ENCODE measurements at regions not wholly inside any gene's neighbourhood (a gene's known extent, or its start where the extent isn't known, plus 50 kb on each side); places are given as distances from the start of the nearest gene placed in this dataset.

- no peak for DNase-seq
These were observed 643.8 kb downstream of the SORCS1 start for GRCh38 chr10:106520698-106521097.

DNA sequence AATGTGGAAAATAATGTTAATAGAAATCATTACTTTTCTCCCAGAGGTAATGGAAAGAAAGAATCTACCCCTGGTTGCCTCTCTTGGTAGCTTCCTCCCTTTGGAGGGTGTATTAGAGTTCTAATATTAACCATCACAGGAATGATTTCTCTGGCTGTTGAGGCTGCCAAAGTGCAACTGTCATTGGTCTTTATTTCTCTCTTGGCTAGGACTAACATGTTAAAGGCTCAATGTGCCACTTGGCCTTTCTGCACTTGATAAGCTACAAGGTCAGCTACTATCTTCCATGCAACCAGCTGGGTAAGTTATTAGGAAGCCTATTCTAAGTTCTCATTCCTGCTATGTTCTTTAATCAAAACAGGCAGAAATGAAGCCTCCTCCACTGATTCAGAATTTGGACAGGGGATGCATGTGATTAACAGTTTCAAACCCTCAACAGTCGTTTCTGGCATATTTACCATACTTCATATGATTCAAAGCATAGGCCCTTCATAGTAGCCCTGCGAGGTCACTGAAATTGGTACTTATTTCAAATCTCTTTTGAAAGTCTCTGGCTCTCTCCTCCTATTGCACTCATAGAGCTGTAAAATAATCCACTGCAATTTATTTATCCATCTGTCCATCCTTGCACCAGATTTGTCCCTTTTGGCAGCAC lies 645.0 kb downstream of the SORCS1 start:
- no peak for DNase-seq

DNA sequence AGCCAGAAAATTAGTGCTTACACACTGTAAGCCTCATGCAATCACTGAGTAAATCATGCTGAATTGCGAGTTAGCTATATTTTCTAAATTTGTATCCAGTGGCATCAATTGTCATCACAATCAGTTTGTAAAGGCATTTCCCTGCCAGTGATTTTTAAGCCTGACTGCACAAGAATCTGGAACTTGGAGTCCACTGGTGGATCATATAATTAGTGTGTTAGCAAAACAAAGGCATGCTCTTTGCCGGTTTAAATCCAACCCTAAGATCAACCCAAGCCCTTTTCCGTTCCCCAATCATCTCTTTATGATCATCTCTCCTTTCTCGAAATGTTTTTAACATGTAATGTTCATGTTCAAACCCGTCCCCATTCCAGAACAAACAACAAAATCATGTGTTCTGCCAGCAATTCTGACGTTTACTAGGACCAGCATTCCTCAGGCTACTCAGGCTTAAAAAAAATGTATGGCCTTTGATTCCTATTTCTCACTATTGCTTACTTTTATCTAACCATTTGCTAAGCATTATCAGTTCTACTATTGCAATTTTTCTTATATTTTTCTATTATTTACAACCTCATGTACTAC lies 649.2 kb downstream of the SORCS1 start:
- no peak for DNase-seq

DNA sequence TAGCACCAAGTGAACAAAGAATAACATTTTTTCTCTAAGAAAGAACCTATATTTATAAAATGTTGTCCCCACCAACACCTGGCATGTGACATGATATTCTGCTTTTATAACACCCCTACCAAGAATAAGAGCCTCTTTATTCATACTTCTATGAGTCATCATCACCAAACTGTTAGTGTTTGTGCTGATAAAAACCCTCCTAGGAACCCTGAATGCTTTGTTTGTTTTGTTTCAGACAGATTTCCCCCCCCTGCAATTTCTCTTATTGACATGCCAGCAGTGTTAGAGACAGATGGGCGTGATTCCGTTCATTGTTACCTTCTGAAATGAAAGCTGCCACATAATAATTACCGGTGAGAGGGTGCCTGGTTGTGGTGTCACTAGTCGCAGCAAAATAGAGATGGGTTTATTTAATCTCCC lies 651.1 kb downstream of the SORCS1 start:
- DNase-seq = no peak

DNA sequence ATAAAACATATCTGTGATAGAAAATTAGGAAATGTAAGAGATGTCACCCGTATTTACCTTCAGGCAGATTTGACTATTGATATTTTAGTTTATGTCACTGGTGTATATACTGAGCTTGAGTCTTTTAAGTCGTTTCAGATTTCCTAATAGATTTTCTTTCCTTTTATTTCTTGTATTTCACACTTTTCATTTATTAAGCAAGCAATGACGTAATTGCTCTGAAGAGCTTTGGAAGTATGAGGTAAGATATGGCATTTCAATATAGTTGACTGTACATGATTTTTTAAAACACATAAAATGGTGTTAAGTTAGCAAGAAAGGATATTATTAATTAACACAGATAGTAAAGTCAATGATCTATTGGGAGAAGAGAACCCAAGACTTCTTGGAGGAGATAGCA lies 652.6 kb downstream of the SORCS1 start:
- DNase-seq = no peak

- no peak for DNase-seq
These were observed 655.6 kb downstream of the SORCS1 start for GRCh38 chr10:106508950-106509349.

GRCh38 chr10:106506526-106507283 lies 657.8 kb downstream of the SORCS1 start:
- no peak for DNase-seq

GRCh38 chr10:106504536-106504935 lies 660.0 kb downstream of the SORCS1 start:
- no peak for DNase-seq

DNA sequence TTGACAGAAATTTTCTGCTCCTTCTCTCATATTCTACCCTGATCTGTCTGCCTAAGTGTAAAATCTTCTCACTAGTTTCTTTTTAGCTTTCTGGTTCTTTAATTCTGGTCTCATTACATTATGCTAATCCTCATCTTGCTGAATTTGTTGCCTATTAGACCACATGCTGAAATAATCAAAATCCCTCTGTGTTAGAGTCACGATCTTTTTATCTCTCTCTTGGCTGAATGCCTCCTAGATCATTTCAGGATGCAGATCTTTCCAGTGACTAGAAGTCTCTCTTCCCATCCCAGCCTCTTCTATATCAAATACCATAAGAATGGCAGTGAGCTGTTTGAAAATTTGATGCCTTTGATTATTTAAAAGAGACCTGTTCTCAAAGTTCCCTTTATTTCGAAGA lies 661.9 kb downstream of the SORCS1 start:
- no peak for DNase-seq

- DNase-seq = no peak
These were observed 663.5 kb downstream of the SORCS1 start for GRCh38 chr10:106500925-106501525.

DNA sequence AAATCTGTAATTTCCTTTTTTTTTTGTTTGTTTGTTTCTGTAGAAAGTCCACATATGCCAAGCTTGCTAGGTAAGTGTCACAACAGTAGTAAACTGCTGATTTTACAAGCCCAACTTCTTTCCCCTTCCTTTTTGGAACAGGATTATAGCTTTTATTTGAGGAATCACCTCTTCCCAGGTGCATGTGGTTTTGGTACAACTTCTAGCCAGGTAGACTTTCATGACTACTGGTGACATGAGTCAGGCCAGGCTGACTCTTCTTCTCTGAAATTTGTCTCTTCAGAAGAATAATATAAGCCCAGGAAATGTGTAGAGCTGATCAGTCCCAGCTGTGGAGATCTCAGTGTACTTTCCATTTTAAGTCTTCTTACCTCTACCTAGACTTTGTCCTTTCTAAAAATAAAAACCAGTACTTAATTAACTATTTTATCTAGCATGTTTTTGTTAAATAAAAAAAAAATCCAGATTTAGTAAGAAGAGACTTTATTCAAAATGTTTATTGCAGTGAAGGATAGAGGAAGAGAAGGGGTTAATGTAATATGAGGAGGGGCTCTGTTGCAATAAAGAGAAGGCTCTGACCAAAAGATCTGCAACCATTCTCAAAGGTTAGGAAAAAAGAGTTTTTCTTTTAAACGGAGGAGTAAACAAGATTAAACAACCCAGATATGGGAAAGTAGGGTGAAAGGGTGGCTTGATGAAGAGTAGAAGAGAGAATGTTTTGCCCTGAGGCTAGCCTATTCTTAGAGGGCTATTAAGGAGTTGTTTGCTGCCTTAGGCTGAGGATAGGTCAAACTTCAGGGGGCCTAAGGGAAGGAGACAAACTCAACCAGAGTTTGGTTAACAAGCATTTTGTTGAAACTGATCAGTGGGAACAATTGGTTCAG lies 664.2 kb downstream of the SORCS1 start:
- DNase-seq = no peak

GRCh38 chr10:106499448-106499847 lies 665.1 kb downstream of the SORCS1 start:
- no peak for DNase-seq

GRCh38 chr10:106498675-106499074 lies 665.8 kb downstream of the SORCS1 start:
- DNase-seq = no peak

DNA sequence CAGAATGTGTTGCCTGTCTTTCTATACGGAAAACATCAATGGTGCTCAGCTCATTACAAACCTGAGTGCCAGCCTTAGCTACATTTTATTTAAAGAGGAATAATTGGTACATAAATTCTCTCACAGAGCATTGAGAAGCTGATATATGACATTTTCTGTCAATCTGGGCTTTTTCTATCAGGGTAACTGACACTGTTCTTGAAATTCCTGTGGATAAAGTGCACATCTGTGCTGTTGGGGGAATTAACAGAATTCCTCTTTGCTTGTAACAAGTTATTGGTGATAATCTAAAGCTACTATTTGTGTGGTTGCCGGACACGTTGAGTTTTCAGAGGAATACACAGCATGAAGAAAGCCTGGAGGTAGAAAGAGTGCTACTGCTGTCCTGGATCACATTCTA lies 668.6 kb downstream of the SORCS1 start:
- DNase-seq = no peak

- no peak for DNase-seq
These were observed 670.8 kb downstream of the SORCS1 start for GRCh38 chr10:106493751-106494150.

DNA sequence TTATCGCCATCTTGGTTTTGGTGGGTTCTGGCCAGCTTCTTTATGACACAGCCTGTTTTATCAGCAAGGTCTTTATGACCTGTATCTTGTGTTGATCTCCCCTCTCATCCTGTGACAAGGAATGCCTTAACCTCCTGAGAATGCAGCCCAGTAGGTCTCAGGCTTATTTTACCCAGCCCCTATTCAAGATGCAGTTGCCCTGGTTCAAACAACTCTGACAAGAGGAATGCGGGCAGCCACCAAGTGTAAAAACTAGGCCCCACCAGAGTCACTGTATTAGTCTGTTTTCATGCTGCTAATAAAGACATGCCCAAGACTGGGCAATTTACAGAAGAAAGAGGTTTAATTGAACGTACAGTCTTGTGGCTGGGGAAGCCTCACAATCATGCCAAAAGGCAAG lies 671.3 kb downstream of the SORCS1 start:
- DNase-seq = no peak

GRCh38 chr10:106487726-106488125 lies 676.8 kb downstream of the SORCS1 start:
- DNase-seq = no peak

- DNase-seq = no peak
These were observed 682.8 kb downstream of the SORCS1 start for GRCh38 chr10:106481598-106482275.

DNA sequence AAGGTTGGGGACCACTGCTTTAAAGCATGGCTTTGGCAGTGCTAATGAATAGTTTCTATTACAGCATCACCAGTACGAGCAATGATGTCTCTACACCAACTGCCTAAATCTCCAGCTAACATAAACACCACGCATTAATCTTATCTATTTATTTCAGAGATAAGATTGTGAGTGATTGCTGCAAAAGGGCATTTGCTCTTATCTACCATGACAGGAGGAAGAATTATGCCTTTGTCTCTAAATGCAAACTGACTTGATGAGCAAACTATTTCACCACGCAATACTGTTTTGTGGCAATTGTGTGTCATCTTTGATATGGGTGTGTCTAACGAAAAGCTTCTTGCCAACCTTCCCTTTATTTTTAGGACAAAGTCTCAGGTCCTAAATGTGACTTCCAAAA lies 684.9 kb downstream of the SORCS1 start:
- DNase-seq = no peak

DNA sequence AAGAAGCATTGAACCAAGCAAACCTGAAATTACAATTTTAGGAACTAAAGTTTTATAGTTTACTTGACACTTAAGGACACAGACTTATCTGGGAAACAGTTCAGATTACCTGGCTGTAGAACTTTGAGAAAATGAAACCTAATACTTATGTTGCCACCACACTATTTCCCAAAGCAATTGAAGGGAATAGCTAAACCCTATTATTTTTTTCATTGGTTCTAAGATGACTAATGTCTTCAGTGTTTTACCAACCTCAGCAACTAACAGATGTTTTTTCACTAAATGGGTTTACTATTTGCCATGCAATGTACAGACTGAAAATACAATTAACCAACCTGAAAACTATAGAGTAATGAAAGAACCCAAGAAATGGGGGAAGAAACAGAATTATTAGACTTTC lies 689.6 kb downstream of the SORCS1 start:
- DNase-seq = no peak

- no peak for DNase-seq
These were observed 691.3 kb downstream of the SORCS1 start for GRCh38 chr10:106473129-106473685.

GRCh38 chr10:106467506-106467905 lies 697.0 kb downstream of the SORCS1 start:
- DNase-seq = no peak
